GM21360 (cell line): ENCODE measurements at regions not wholly inside any gene's neighbourhood (a gene's known extent, or its start where the extent isn't known, plus 50 kb on each side); places are given as distances from the start of the nearest gene placed in this dataset.
A peak's percentile ranks its signal among the peaks of the same experiment; 100 is the strongest.

ENCODE experiments used
- ATAC-seq: cut with Tn5 transposase; IDR thresholded peaks from one replicate; pipeline ENCODE4 v1.9.1; 2021; ENCODE audit warnings: mild to moderate bottlenecking, moderate library complexity; ENCODE audit not compliant: unreplicated experiment

DNA sequence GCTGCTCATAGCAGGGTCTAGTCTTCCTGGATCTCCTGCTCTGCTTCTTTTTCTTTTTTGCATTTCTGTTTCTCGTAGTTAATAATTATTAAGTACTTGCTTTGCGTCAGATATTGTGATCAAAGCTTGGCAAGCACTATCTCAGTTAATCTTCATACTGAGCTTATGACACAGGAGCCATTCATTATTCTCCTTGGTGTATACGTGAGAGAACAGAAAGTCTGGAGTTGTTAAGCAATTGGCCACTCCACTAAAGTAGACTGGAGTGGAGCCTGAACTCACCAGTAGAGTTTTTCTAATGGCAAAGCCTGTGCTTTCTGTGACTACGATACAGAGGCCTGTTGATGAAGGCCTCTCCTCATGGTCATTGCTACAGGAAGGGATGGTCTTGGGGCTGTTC is 285.9 kb downstream of the RFC3 start:
- ATAC-seq, result no peak

DNA sequence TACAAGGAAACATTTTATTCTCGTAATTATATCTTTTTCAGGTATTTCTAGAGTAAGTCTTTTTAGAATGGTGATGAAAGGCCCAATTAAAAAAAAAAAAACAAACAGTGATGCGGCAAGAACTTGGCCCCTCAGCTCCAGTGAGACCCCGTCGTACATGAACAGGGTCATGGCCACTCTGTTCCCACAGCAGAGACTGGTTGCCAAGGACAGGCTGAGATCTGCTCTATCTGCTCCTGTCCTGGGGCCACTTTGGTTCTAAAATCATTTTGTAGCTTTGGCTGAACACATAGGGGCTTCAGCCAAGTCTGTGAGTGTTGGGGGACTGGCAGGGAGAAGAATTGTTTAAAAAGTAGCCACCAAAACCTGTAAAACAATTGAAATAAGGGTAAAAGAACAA is 286.9 kb downstream of the RFC3 start:
- ATAC-seq, result no peak

DNA sequence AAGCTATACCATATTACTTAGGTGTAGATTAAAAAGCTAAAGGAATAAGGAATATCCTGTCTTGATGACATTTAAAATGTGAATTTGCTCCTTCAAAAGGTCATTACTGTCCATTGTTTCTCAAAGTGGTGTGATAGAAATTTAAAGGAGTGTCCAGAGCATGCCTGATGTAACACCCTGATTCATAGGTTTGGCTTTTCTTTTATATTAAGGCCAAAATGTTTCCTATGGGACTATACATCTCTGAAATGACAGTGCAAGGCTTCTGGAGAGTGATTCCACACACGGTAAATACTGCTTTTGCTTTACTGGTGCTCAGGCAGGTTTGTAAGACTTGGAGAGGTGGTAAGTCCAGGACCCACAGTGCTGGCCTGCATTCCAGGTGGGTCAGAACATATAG is 289.9 kb downstream of the RFC3 start:
- no peak for ATAC-seq

DNA sequence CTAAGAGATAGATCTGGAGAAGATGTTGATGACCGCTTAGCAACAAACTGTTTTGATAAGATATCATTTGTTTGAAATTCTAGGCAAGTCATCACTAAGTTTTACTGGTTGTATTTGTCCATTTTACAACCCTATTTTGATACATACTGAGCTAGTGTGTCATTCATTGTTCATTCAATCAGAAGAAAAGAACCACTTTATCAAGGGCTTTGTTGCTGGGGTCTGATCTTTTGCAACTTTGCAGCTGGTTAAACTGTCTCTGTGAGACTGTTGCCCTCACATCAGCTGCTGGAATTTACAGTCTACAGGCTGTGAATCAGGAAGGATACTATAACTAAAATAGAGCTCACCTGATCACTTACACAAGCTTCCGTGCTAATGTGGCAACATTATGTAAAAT is 290.5 kb downstream of the RFC3 start:
- no peak for ATAC-seq

DNA sequence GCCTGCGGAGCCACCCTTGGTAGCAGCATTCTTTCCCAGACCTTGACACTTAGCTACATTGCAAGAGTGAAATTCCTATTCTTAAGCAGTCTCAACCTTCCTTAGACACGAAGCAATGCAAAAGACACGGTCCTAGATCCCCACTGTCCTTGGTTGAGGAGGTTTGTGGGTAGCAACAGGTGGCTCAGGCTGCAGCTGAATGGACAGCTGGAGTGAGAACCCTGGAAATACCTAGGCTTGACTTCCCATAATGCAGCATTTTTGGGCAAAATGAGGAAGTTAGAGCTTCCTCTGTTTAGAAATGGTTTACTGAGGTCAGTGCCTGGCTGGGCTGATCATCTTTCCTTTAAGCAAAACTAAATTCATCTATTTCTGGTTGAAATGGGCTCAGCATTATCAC is 296.6 kb downstream of the RFC3 start:
- no peak for ATAC-seq

DNA sequence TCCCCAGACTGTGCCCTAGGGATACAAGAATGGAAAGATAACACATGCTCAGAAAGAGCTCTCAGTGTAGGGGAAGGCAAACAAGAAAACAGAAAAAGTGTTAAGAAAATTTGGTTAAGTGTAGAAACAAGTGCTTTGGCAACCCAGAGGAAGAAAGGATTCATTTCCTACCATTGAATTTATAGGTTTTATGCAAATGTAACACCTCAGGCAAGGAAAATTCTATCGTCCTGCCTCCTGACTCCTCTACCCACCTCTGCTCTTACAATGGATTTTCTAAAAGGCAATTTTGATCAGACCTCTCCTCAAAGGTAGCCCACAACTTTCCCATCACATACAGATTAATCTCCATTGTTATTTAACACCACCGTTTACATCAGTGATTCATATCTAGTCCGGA is 298.7 kb downstream of the RFC3 start:
- no peak for ATAC-seq

DNA sequence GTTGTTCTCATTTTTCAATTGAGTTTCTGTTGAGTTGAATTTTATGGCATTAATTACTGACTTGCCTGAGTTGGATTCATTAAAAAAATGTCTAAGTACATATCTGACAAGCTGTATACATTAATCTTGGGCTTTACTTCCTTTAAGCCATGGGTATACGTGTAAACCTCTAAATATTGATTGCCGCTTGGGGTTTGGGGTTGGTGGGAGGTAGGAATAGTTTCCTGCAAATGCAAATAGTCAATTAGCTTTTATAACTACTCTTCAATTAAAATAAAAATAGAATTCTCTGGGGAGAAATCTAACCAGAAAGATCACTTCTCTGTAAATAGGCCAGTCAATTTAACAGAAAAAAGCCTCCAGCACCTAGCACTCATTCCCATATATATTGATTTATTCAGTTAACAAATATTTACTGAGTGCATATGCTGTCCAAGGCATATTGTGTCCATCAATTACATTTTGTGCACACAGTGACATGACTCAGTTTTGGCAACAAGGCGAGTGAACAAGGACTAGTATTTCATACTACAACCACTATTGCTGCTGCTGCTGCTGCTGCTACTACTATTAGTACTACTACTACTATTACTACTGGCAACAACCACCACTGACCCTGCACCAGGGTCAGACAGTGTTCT is 306.8 kb downstream of the RFC3 start:
- ATAC-seq, result no peak

DNA sequence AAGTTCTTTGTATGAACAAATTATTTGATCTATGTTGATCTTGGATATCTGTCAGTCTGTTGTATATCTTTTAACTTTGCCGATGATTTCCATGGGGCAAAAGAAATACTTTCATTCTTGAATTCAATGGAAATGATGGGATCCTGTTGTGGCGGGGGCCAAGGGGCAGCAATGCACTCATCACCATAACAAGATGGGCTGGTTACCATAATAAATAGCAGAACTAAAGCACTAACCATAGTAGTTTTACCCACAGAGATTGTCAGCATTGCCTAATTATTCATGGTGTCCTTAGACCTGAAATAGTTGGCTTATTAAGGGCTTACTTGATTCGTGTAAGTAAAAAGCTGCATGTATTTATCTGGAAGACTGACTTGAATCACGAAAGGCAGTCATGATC is 309.6 kb downstream of the RFC3 start:
- no peak for ATAC-seq

- no peak for ATAC-seq
These were observed 310.7 kb downstream of the RFC3 start for GRCh38 chr13:34128661-34129060.

- no peak for ATAC-seq
These were observed 311.5 kb downstream of the RFC3 start for GRCh38 chr13:34129436-34129835.

DNA sequence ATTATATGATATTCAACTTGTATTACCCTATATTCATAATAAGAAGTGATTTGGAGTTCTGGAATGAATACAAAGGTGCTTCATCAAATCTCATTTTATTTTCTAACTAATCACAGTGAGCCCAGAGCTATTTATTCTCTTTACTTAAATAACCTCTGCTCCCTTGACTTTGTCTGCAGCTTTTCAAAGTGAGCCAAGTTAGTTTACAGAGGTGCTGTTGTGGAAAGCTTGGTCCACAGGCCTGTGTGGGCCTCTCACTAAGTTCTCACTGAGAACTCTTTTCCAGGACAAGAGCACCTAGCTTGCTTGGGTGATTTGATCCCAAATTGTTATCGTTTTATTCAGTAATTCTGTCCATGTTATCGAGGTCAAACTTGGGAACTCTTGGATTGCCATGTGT is 319.3 kb downstream of the RFC3 start:
- ATAC-seq, result no peak

- ATAC-seq, result no peak
These were observed 321.8 kb downstream of the RFC3 start for GRCh38 chr13:34139660-34140227.

DNA sequence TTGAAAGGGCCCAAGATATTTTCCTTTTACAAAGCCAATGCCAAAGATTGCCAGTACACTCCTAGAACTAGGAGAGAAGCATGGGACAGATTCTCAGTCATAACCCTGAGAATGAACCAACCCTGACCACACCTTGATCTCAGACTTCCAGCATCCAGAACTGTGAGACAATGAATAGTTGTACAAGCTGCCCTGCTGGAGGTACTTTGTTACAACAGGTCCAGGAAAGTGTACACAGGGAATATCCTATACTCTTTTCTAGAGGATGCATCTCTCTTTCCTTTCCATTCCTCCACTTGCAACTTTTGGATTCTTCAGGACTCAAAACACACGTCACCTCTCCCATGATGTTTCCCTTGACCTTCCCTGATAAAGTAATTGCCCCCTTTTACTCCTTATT is 325.7 kb downstream of the RFC3 start:
- no peak for ATAC-seq

GRCh38 chr13:34144142-34144541 is 326.2 kb downstream of the RFC3 start:
- no peak for ATAC-seq

DNA sequence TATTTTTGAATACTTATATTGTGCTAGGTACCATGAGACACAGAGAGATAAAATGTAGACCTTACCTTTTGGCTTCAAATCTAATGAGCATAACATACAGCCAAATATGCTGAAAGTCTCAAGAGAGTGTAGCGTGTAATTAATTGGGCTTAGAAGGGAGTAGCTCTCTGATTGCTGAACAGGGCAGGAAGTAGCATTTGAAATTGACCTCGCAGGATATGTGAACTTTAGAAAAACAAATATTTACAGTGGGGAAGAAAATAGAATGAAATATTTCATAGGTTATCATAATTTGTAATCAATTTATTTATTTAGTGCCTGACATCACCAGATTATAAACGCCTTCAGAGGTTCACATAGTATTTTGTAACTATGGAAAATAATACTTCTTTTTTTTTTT is 327.1 kb downstream of the RFC3 start:
- ATAC-seq, result no peak

GRCh38 chr13:34148359-34148758 is 330.4 kb downstream of the RFC3 start:
- ATAC-seq, result no peak

- ATAC-seq, result no peak
These were observed 333.9 kb downstream of the RFC3 start for GRCh38 chr13:34151885-34152284.

GRCh38 chr13:34152409-34152808 is 334.5 kb downstream of the RFC3 start:
- no peak for ATAC-seq

- no peak for ATAC-seq
These were observed 335.0 kb downstream of the RFC3 start for GRCh38 chr13:34152996-34153395.

DNA sequence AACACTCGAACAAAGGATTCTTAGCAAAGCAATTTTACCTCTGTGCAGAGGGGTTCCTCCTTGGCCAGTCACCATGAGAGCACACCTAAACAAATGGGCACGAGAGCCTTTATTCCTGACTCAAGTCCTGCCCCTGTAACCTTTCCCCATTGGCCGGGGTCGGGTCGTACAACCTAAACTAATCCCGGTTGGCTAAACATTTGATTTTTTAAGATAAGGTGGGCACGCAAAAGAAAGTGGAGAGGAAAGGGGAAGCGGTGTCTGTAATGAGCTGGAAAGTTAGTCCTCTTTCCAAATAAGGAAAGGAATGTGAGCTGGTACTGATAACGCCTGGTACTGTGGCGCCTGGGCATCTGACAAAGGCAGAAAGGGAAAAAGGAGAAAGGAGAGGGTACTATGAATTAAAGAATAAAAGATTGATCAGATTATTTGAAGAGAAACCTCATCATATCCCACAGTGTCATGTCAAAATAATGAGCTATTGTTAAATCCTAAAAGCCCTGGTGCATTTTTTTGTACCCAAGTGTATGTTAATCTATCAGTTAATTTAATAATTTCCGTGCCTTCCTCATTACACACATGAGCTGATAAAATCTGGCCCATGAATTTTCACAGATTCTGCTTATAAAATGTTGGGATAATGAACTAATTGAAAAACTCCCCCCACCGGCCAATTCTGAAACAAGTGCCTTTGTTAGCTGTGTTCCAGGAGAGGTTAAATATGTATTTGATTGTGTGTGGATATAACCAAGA is 335.7 kb downstream of the RFC3 start:
- no peak for ATAC-seq

GRCh38 chr13:34155931-34156607 is 338.1 kb downstream of the RFC3 start:
- no peak for ATAC-seq

DNA sequence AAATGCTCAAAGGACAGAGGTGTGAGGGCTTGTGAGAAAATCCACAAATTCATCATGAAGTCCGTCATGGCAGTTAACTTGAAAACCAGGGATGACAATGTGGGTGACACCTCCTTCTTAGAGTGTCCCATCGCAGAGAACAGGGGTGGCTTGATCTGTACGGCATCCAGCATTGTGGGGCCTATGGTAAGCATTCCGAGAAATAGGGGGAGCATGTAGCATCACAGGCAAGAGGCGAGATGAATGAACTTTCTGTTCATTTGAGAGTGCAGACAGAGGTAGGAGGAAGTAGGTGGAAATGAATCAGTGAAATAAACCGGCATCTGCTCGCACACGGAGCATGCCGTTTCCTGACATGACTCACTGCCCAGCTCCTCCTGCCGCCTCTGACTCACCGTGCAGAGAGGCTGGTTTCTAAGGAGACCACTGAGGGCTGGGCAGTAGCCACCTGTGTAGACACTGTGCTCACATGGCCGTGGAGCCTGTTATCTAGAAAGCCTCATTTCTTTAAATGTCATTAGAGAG is 339.0 kb downstream of the RFC3 start:
- peak; percentile 100 for ATAC-seq
